IMR-90 (cell line): ENCODE measurements at regions not wholly inside any gene's neighbourhood (a gene's known extent, or its start where the extent isn't known, plus 50 kb on each side); places are given as distances from the start of the nearest gene placed in this dataset.

ENCODE experiments used
- ATAC-seq: fragments of 200-7000 bp; cut with Tn5 transposase; 2 replicates; pipeline ENCODE4 v1.9.1; 2020; ENCODE audit warnings: low read depth, mild to moderate bottlenecking, moderate library complexity
- BruUV-seq: library from RNA; stranded (reverse); fragments of 400-500 nt; replicated peaks from 2 replicates; lab custom pipeline; 2021; lab: Mats Ljungman, UMichigan
- CTCF ChIA-PET: fragments of 300-600 bp; formaldehyde crosslinking; extraction: SDS; loops from one replicate; lab custom pipeline; 2021; ENCODE audit warnings: antibody characterized with exemption; lab: Yijun Ruan, JAX
- POLR2A ChIA-PET: fragments of 300-600 bp; sonication (Branson Sonifier 250); formaldehyde crosslinking; loops from one replicate; lab custom pipeline; 2022; ENCODE audit warnings: antibody characterized with exemption; ENCODE audit not compliant: unreplicated experiment; lab: Charles Lee
- DNase-seq: peaks from one replicate; pipeline ENCODE4 v3.0.0; 2013
- H2AFZ ChIP-seq: replicated peaks from 2 replicates; pipeline ENCODE3; 2013; ENCODE audit warnings: low read length, mild to moderate bottlenecking; ENCODE audit not compliant: poor library complexity
- H2AK5ac ChIP-seq: 2 replicates; pipeline ENCODE4 v1.6.1; 2013; ENCODE audit warnings: low read depth, low read length, inconsistent platforms
- H2AK9ac ChIP-seq: replicated peaks from 2 replicates; pipeline ENCODE3; 2013; ENCODE audit warnings: mild to moderate bottlenecking, low read depth, low read length, moderate library complexity; ENCODE audit not compliant: poor library complexity
- H2BK120ac ChIP-seq: 2 replicates; pipeline ENCODE4 v1.6.1; 2013; ENCODE audit warnings: low read depth, low read length, inconsistent platforms
- H2BK15ac ChIP-seq: 3 replicates; pipeline ENCODE4 v1.6.1; 2013; ENCODE audit warnings: low read depth, low read length, inconsistent platforms
- H2BK20ac ChIP-seq: 2 replicates; pipeline ENCODE4 v1.6.1; 2013; ENCODE audit warnings: low read depth, mild to moderate bottlenecking, inconsistent platforms, low read length, moderate library complexity
- H2BK5ac ChIP-seq: 2 replicates; pipeline ENCODE4 v1.6.1; 2013; ENCODE audit warnings: mild to moderate bottlenecking, low read depth, low read length, inconsistent platforms; ENCODE audit not compliant: poor library complexity, severe bottlenecking
- H3K14ac ChIP-seq: replicated peaks from 2 replicates; pipeline ENCODE4 v1.6.1; 2013; ENCODE audit warnings: low read depth, low read length, inconsistent platforms
- H3K18ac ChIP-seq: 2 replicates; pipeline ENCODE4 v1.6.1; 2013; ENCODE audit warnings: low read depth, low read length, control low read depth
- H3K23ac ChIP-seq: 2 replicates; pipeline ENCODE4 v1.6.1; 2013; ENCODE audit warnings: low read depth, low read length, inconsistent platforms
- H3K27ac ChIP-seq: 2 replicates; pipeline ENCODE4 v1.5.1; 2013; ENCODE audit warnings: mild to moderate bottlenecking, control low read depth, low read length; ENCODE audit not compliant: insufficient read depth
- H3K27me3 ChIP-seq: 2 replicates; pipeline ENCODE4 v1.6.1; 2013; ENCODE audit warnings: low read length; ENCODE audit not compliant: control insufficient read depth, insufficient read depth
- H3K36me3 ChIP-seq: 2 replicates; pipeline ENCODE4 v1.6.1; 2013; ENCODE audit warnings: low read length, mixed read lengths; ENCODE audit not compliant: control insufficient read depth, insufficient read depth
- H3K4ac ChIP-seq: 2 replicates; pipeline ENCODE4 v1.6.1; 2013; ENCODE audit warnings: low read depth, low read length, inconsistent platforms
- H3K4me1 ChIP-seq: 2 replicates; pipeline ENCODE4 v1.6.1; 2013; ENCODE audit warnings: low read length, mixed read lengths; ENCODE audit not compliant: control insufficient read depth, insufficient read depth
- H3K4me2 ChIP-seq: 2 replicates; pipeline ENCODE4 v1.6.1; 2013; ENCODE audit warnings: low read depth, mild to moderate bottlenecking, control low read depth, low read length, moderate library complexity
- H3K4me3 ChIP-seq: 2 replicates; pipeline ENCODE4 v1.5.1; 2013; ENCODE audit warnings: low read depth, mild to moderate bottlenecking, control low read depth, low read length, moderate library complexity; ENCODE audit not compliant: insufficient read depth
- H3K56ac ChIP-seq: 2 replicates; pipeline ENCODE4 v1.6.1; 2013; ENCODE audit warnings: low read length, inconsistent platforms; ENCODE audit not compliant: insufficient read depth; ENCODE audit errors: extremely low read depth
- H3K79me1 ChIP-seq, 2 experiments: 2 replicates each; pipeline ENCODE4 v1.6.1; 2013; ENCODE audit warnings: low read length in 2 of 2, inconsistent platforms in 1 of 2, low read depth in 1 of 2
- H3K9ac ChIP-seq: 2 replicates; pipeline ENCODE4 v1.6.1; 2013; ENCODE audit warnings: low read depth, low read length, control low read depth
- H3K9me1 ChIP-seq: 2 replicates; pipeline ENCODE4 v1.6.1; 2013; ENCODE audit warnings: low read length, inconsistent platforms; ENCODE audit not compliant: insufficient read depth
- H3K9me3 ChIP-seq: 2 replicates; pipeline ENCODE4 v1.6.1; 2013; ENCODE audit warnings: low read length; ENCODE audit not compliant: control insufficient read depth, insufficient read depth
- H4K20me1 ChIP-seq: 2 replicates; pipeline ENCODE4 v1.6.1; 2013; ENCODE audit warnings: low read length, inconsistent platforms; ENCODE audit not compliant: insufficient read depth
- H4K5ac ChIP-seq: 2 replicates; pipeline ENCODE4 v1.6.1; 2013; ENCODE audit warnings: mild to moderate bottlenecking, low read depth, low read length, control low read depth
- H4K8ac ChIP-seq, 2 experiments: 2 replicates each; pipeline ENCODE4 v1.6.1; 2013; ENCODE audit warnings: low read depth in 2 of 2, low read length in 2 of 2, control low read depth in 1 of 2, inconsistent platforms in 1 of 2
- H4K91ac ChIP-seq: 2 replicates; pipeline ENCODE4 v1.6.1; 2013; ENCODE audit warnings: low read depth, low read length, inconsistent platforms; ENCODE audit not compliant: insufficient read depth
- CEBPB ChIP-seq: IDR thresholded peaks from 2 replicates; pipeline ENCODE4 v1.6.1; 2012; ENCODE audit warnings: low read depth, low read length, improper control_type of control experiment
- CHD1 ChIP-seq: IDR thresholded peaks from 2 replicates; pipeline ENCODE4 v1.6.1; 2012; ENCODE audit warnings: low read depth, low read length, improper control_type of control experiment
- CTCF ChIP-seq: conservative IDR thresholded peaks from 2 replicates; pipeline ENCODE4 v1.5.1; 2012; ENCODE audit warnings: mild to moderate bottlenecking, low read depth, low read length, improper control_type of control experiment
- FOS ChIP-seq: fragments of 150-350 bp; IDR thresholded peaks from 2 replicates; pipeline ENCODE4 v1.6.1; 2016; ENCODE audit warnings: low read depth, low read length
- MAZ ChIP-seq: IDR thresholded peaks from 2 replicates; pipeline ENCODE4 v1.6.1; 2012; ENCODE audit warnings: low read depth, mild to moderate bottlenecking, low read length, improper control_type of control experiment, moderate library complexity, borderline replicate concordance
- MXI1 ChIP-seq: IDR thresholded peaks from 2 replicates; pipeline ENCODE4 v1.6.1; 2012; ENCODE audit warnings: low read depth, mild to moderate bottlenecking, low read length, moderate library complexity, borderline replicate concordance
- POLR2A ChIP-seq: IDR thresholded peaks from 2 replicates; pipeline ENCODE4 v1.6.1; 2012; ENCODE audit warnings: mild to moderate bottlenecking, low read depth, low read length
- RAD21 ChIP-seq: IDR thresholded peaks from 2 replicates; pipeline ENCODE4 v1.6.1; 2012; ENCODE audit warnings: low read length, improper control_type of control experiment
- RCOR1 ChIP-seq: IDR thresholded peaks from 2 replicates; pipeline ENCODE4 v1.6.1; 2012; ENCODE audit warnings: mild to moderate bottlenecking, low read length, improper control_type of control experiment; ENCODE audit not compliant: insufficient replicate concordance
- SMC3 ChIP-seq: fragments of 150-350 bp; IDR thresholded peaks from 2 replicates; pipeline ENCODE4 v1.6.1; 2016; ENCODE audit warnings: low read depth, mild to moderate bottlenecking, antibody characterized with exemption, low read length, moderate library complexity
- WGBS, 2 experiments: methylation state at CpG; one replicate each; pipeline versions ENCODE4 v1.1.5 to v1.1.7; 2013; ENCODE audit warnings: missing lambda C conversion rate in 2 of 2; ENCODE audit not compliant: insufficient read length in 1 of 2; ENCODE audit errors: extremely low coverage in 2 of 2; 5-methylcytosine and 5-hydroxymethylcytosine counted together
- dilution Hi-C: fragments of 300-500 bp; cut with HindIII; formaldehyde crosslinking; loops from one replicate; pipeline ENCODE4 v1.14.3; 2018; ENCODE audit warnings: low sequenced_read_pairs; ENCODE audit not compliant: unreplicated experiment
- in situ Hi-C: fragments of 300-500 bp; cut with MboI; formaldehyde crosslinking; loops from 3 replicates; pipeline ENCODE4 v1.14.3; 2019; ENCODE audit warnings: low sequenced_read_pairs, inconsistent platforms, mixed read lengths
- intact Hi-C: fragments of 100-400 bp; cut with micrococcal nuclease; formaldehyde crosslinking; loops from 2 replicates; pipeline ENCODE4 v1.10.0; 2022

DNA sequence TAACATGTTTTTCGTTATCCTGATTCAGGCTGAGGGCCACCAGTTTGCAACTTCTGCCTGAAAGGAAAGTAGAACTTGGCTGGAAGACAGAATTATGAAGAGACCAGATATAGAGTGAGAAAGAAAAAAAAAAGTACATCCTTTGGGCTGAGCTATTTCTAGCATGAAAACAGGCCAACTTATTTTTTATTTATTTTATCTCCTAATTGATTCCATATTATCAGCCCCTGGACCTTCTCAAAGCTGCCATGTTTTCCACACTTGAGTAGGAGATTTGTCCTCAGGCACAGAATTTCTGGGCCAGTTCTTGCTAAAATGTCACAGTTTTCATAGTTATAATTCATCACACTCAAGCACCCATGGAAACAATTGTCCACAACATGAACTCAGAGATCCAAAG is 586.8 kb upstream of the CNTNAP5 start:
- H3K56ac ChIP-seq, result no peak overlapping the region
- no peak overlapping the region for H3K18ac ChIP-seq
- dilution Hi-C loops, result no loop called here
- no peak overlapping the region for H3K27ac ChIP-seq
- no peak overlapping the region for H2AK5ac ChIP-seq
- no peak overlapping the region for H3K4ac ChIP-seq
- no peak overlapping the region for H3K14ac ChIP-seq
- TF ChIP-seq CTCF, result no peak
- no peak for TF ChIP-seq RAD21
- no peak for TF ChIP-seq CHD1
- TF ChIP-seq POLR2A, result no peak
- TF ChIP-seq CEBPB, result no peak
- no peak for TF ChIP-seq SMC3
- no peak for TF ChIP-seq MXI1
- no peak for TF ChIP-seq MAZ
- no peak for TF ChIP-seq FOS
- TF ChIP-seq RCOR1, result no peak
- no peak overlapping the region for H2BK20ac ChIP-seq
- no peak overlapping the region for H4K5ac ChIP-seq
- H3K9me1 ChIP-seq, result no peaks in the 10 kb centered on the region
- H2BK120ac ChIP-seq, result no peak overlapping the region
- no peak overlapping the region for H4K8ac ChIP-seq
- no peaks in the 10 kb centered on the region for H3K27me3 ChIP-seq
- H3K9ac ChIP-seq, result no peak overlapping the region
- no CpG with 5 or more reads among the region's 1 CpG for WGBS, 2 experiments
- intact Hi-C loops, result no loop called here
- H3K4me2 ChIP-seq, result no peak overlapping the region
- no peak for ATAC-seq
- in situ Hi-C loops, result no loop called here
- H3K23ac ChIP-seq, result no peak overlapping the region
- no peak overlapping the region for H4K91ac ChIP-seq
- DNase-seq, result no peak
- H4K20me1 ChIP-seq, result no peaks in the 10 kb centered on the region
- H3K79me1 ChIP-seq, result no peaks in the 10 kb centered on the region
- no peak overlapping the region for H2AFZ ChIP-seq
- no peak overlapping the region for H3K4me3 ChIP-seq
- H3K9me3 ChIP-seq, result peaks cover 6% of the 10 kb centered on the region
- H3K36me3 ChIP-seq, result no peaks in the 10 kb centered on the region
- no peaks in the 10 kb centered on the region for H3K4me1 ChIP-seq
- BruUV-seq, result no TSS peak
- ChIA-PET CTCF (no interaction called here), POLR2A (no interaction called here)
- H2AK9ac ChIP-seq, result no peak overlapping the region
- H2BK5ac ChIP-seq, result no peak overlapping the region
- H2BK15ac ChIP-seq, result no peak overlapping the region
